K562 (cell line): ENCODE measurements at regions not wholly inside any gene's neighbourhood (a gene's known extent, or its start where the extent isn't known, plus 50 kb on each side); places are given as distances from the start of the nearest gene placed in this dataset.

ENCODE experiments used
- ATAC-seq: fragments of 200-7000 bp; cut with Tn5 transposase; 3 replicates; pipeline ENCODE4 v1.9.1; 2020; ENCODE audit warnings: moderate library complexity
- BruUV-seq: library from RNA; stranded (reverse); fragments of 400-500 nt; replicated peaks from 2 replicates; lab custom pipeline; 2021; lab: Mats Ljungman, UMichigan
- CTCF ChIA-PET: fragments of 300-600 bp; formaldehyde crosslinking; extraction: SDS; loops from one replicate; lab custom pipeline; 2021; ENCODE audit warnings: low intra/inter-chr PET ratio; lab: Yijun Ruan, JAX
- POLR2A ChIA-PET: fragments of 300-600, 350-650 bp; sonication (Branson Sonifier 250); formaldehyde crosslinking; extraction: SDS; loops from one replicate; lab custom pipeline; 2021; ENCODE audit warnings: antibody characterized with exemption, inconsistent platforms; lab: Yijun Ruan, JAX
- DNase-seq, 4 experiments: peaks; one replicate each; pipeline versions ENCODE4 v3.0.0 to v3.0.0-alpha.2; 2011 to 2018; ENCODE audit warnings: low spot score in 3 of 4, mixed read lengths in 3 of 4; ENCODE audit errors: extremely low read depth in 1 of 4
- FAIRE-seq: peaks from 2 replicates; lab custom pipeline; 2011; peaks lifted over from hg19 to GRCh38; lab: Jason Lieb, UNC
- H2AFZ ChIP-seq: 2 replicates; pipeline ENCODE4 v1.6.0; 2011; ENCODE audit warnings: low read depth, low read length, control low read depth, inconsistent platforms
- H3K27ac ChIP-seq: fragments of 200-600 bp; 3 replicates; pipeline ENCODE4 v1.8.0; 2011; ENCODE audit warnings: low read depth, mild to moderate bottlenecking, control low read depth, inconsistent platforms, low read length, moderate library complexity, mixed read lengths; ENCODE audit errors: extremely low read depth
- H3K27me3 ChIP-seq, 2 experiments: fragments of 300-600 bp in 1 of 2; 2 replicates in 1 of 2; 3 replicates in 1 of 2; pipeline versions ENCODE4 v1.6.0 to v1.8.0; 2011; ENCODE audit warnings: inconsistent platforms in 2 of 2, low read length in 2 of 2, mild to moderate bottlenecking in 1 of 2, mixed read lengths in 1 of 2, moderate library complexity in 1 of 2; ENCODE audit not compliant: control insufficient read depth in 2 of 2, insufficient read depth in 2 of 2
- H3K36me3 ChIP-seq: fragments of 300-600 bp; 3 replicates; pipeline ENCODE4 v1.8.0; 2011; ENCODE audit warnings: mild to moderate bottlenecking, low read length, inconsistent platforms; ENCODE audit not compliant: control insufficient read depth, insufficient read depth
- H3K4me1 ChIP-seq, 2 experiments: fragments of 200-600 bp in 1 of 2; replicated peaks in 1 of 2; 2 replicates in 1 of 2; 3 replicates in 1 of 2; pipeline versions ENCODE4 v1.5.1 to v1.8.0; 2011; ENCODE audit warnings: inconsistent platforms in 2 of 2, low read length in 2 of 2, mild to moderate bottlenecking in 1 of 2, mixed read lengths in 1 of 2, moderate library complexity in 1 of 2; ENCODE audit not compliant: control insufficient read depth in 2 of 2, insufficient read depth in 2 of 2
- H3K4me2 ChIP-seq: 2 replicates; pipeline ENCODE4 v1.6.1; 2011; ENCODE audit warnings: low read length, control low read depth, inconsistent platforms, mixed read lengths; ENCODE audit not compliant: insufficient read depth
- H3K4me3 ChIP-seq: fragments of 200-600 bp; sonication (generic), shearing (Covaris generic); 2 replicates; pipeline ENCODE4 v1.5.1; 2016; ENCODE audit warnings: control low read depth, inconsistent platforms
- H3K79me2 ChIP-seq: fragments of 200-600 bp; 3 replicates; pipeline ENCODE4 v1.8.0; 2011; ENCODE audit warnings: low read length, inconsistent platforms; ENCODE audit not compliant: control insufficient read depth, insufficient read depth
- H3K9ac ChIP-seq, 2 experiments: 2 replicates each; pipeline versions ENCODE4 v1.6.0 to v1.6.1; 2011; ENCODE audit warnings: low read depth in 2 of 2, low read length in 2 of 2, control low read depth in 1 of 2, inconsistent platforms in 1 of 2, mild to moderate bottlenecking in 1 of 2, mixed read lengths in 1 of 2; ENCODE audit not compliant: insufficient read depth in 1 of 2
- H3K9me1 ChIP-seq: one replicate; pipeline ENCODE4 v1.6.0; 2011; ENCODE audit warnings: inconsistent platforms, mild to moderate bottlenecking, low read length, moderate library complexity; ENCODE audit not compliant: control insufficient read depth, insufficient read depth
- H3K9me3 ChIP-seq: replicated peaks from 2 replicates; pipeline ENCODE4 v1.5.1; 2011; ENCODE audit warnings: low read depth, low read length, inconsistent platforms; ENCODE audit not compliant: control insufficient read depth, insufficient read depth
- H4K20me1 ChIP-seq: replicated peaks from 2 replicates; pipeline ENCODE4 v1.6.1; 2011; ENCODE audit warnings: low read length, inconsistent platforms, mixed read lengths; ENCODE audit not compliant: control insufficient read depth, insufficient read depth
- ETV6 ChIP-seq, 3 experiments: fragments of 150-350 bp in 1 of 3; sonication (generic) in 1 of 3; formaldehyde crosslinking in 1 of 3; IDR thresholded peaks; 2 replicates each; pipeline versions ENCODE4 v1.6.1 to v1.8.0; 2014 to 2022; ENCODE audit warnings: borderline replicate concordance in 2 of 3, low read depth in 2 of 3, antibody characterized with exemption in 1 of 3, low read length in 1 of 3, mild to moderate bottlenecking in 1 of 3, missing genetic modification reagents in 1 of 3
- MEF2D ChIP-seq: conservative IDR thresholded peaks from 2 replicates; pipeline ENCODE4 v1.6.1; 2016; ENCODE audit warnings: low read depth, missing genetic modification characterization, missing compliant biosample characterization
- NR2C2 ChIP-seq, 2 experiments: fragments of 200-800 bp in 1 of 2; sonication (Bioruptor generic) in 1 of 2; sonication (generic) in 1 of 2; formaldehyde crosslinking in 1 of 2; IDR thresholded peaks; 2 replicates each; pipeline versions ENCODE4 v1.6.1 to v1.8.0; 2016 to 2022; ENCODE audit warnings: mild to moderate bottlenecking in 1 of 2, missing compliant biosample characterization in 1 of 2, missing genetic modification characterization in 1 of 2, missing genetic modification reagents in 1 of 2
- WGBS: fragments of 100-300 bp; shearing (Covaris generic); methylation state at CpG from one replicate; pipeline ENCODE4 v1.1.6; 2016; ENCODE audit warnings: low coverage, mixed read lengths; ENCODE audit not compliant: insufficient coverage; ENCODE audit errors: missing lambda C conversion rate; 5-methylcytosine and 5-hydroxymethylcytosine counted together
- in situ Hi-C: fragments of 300-500 bp; cut with MboI; formaldehyde crosslinking; loops from 4 replicates; pipeline ENCODE4 v1.15.0; 2018; ENCODE audit warnings: inconsistent platforms, mixed read lengths
- intact Hi-C: fragments of 100-400 bp; cut with micrococcal nuclease; formaldehyde crosslinking; loops from 2 replicates; pipeline ENCODE4 v1.14.2; 2022
- TF ChIP-seq, protein P1 (sequence below): sonication (generic); formaldehyde crosslinking; IDR thresholded peaks from 2 replicates; pipeline ENCODE4 v1.8.0; 2022; ENCODE audit warnings: mild to moderate bottlenecking, missing genetic modification reagents

DNA sequence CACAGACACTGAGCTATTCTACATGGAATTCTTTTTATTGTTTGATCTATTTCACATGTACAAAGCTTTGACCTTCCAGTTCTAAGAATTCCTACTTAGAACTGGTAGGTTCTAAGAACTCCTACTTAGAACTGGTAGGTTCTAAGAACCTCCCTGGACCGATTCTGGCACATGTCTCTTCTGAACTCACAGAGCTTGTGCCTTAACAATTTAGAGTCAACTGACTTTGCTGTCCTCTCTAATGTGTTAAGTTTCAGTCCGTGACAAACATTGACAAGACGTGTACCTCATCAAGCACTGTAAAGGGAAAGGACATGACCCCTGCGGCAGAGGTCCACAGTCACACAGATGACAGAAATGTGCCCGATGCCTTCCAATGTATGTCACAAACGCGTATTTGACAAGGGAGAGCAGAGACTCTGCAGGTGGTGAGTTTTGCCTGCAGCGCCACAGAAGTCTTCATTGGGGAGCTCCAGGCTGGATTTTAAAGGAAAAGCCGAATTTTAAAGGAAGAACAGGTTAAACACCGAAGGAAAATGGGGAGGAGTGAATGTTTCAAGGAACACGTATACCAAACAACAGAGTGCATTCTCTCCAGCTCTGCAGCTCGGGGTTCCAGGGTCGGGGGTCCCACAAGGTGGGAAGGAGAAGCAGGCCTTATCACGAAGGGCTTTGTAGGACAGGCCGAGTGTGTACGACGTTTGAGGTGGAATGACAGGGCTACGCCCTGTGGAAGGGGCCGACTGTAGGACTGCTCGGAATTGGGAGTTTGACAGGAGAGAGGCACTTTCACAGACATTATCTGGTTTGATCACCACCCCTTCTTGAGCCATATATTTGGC is 161.1 kb upstream of the KLF14 start:
- no peak overlapping the region for H2AFZ ChIP-seq
- H3K4me3 ChIP-seq: no peak overlapping the region
- no TSS peak for BruUV-seq
- no peaks in the 10 kb centered on the region for H3K9me1 ChIP-seq
- no peak overlapping the region for H3K4me2 ChIP-seq
- peaks cover 15 to 19% of the 10 kb centered on the region in 2 experiments for H3K4me1 ChIP-seq
- no peaks in the 10 kb centered on the region for H3K9me3 ChIP-seq
- no peaks in the 10 kb centered on the region for H3K27me3 ChIP-seq
- peak overlapping the region in 1 of 2 experiments; percentile 5; a peak in 1 of 4 replicates for H3K9ac ChIP-seq
- 51% methylated on average over 20 of the region's 20 CpGs for WGBS
- DNase-seq (no peak), FAIRE-seq (no peak), ATAC-seq (no peak)
- intact Hi-C loops: loop anchor here (5.0 kb wide), 1 partner anchor 527 kb away; no protein-coding TSS in a partner anchor
- peaks cover 6% of the 10 kb centered on the region; the same call in 2 of the 3 replicates for H3K36me3 ChIP-seq
- ChIA-PET POLR2A (interaction anchor here (0.7 kb wide), 1 partner anchor 47 kb away, joined by 3 read pairs; no protein-coding TSS in a partner anchor), CTCF (interaction anchor here (3.3 to 5.2 kb wide), 2 partner anchors 113 to 145 kb away, joined by 38 to 51 read pairs; no protein-coding TSS in a partner anchor)
- H3K27ac ChIP-seq: no peak overlapping the region
- no peak for TF ChIP-seq NR2C2 (CRISPR knock-in tag; IDR thresholded peaks at IDR 0.05)
- 0 out of 2 replicates have a peak, but pooled peaks have one; percentile 1 for TF ChIP-seq NR2C2 (tag; IDR thresholded peaks at IDR 0.05)
- TF ChIP-seq MEF2D (tag): no peak
- TF ChIP-seq, protein P1, sequence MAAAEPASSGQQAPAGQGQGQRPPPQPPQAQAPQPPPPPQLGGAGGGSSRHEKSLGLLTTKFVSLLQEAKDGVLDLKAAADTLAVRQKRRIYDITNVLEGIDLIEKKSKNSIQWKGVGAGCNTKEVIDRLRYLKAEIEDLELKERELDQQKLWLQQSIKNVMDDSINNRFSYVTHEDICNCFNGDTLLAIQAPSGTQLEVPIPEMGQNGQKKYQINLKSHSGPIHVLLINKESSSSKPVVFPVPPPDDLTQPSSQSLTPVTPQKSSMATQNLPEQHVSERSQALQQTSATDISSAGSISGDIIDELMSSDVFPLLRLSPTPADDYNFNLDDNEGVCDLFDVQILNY: 0 out of 2 replicates have a peak, but pooled peaks have one; percentile 36
- TF ChIP-seq ETV6 (IDR thresholded peaks at IDR 0.05; ENCODE audit: borderline replicate concordance in 1 of 2, low read depth in 2 of 2, low read length in 1 of 2): no peak
- no peak for TF ChIP-seq ETV6 (CRISPR knock-in tag; IDR thresholded peaks at IDR 0.05; ENCODE audit: borderline replicate concordance)
- H4K20me1 ChIP-seq: no peaks in the 10 kb centered on the region
- in situ Hi-C loops: loop anchor here (5.0 kb wide), 1 partner anchor 147 kb away; no protein-coding TSS in a partner anchor
- no peaks in the 10 kb centered on the region for H3K79me2 ChIP-seq
